Activated CD4-positive, CD25-positive, alpha-beta regulatory T cell treated with anti-CD3 and anti-CD28 coated beads, Interleukin-2, amount 50 U/mL, for 72 hours (primary cell): ENCODE measurements at regions not wholly inside any gene's neighbourhood (a gene's known extent, or its start where the extent isn't known, plus 50 kb on each side); places are given as distances from the start of the nearest gene placed in this dataset.
"Not testable (repeated sequence)": the region's sequence is repeated elsewhere in the genome, so short reads cannot be mapped to it uniquely, and the experiment has no call there.

Experiments
- DNase-seq: peaks from one replicate; pipeline ENCODE4 v3.0.0; 2021

- no peak for DNase-seq
Measured at GRCh38 chr11:134503596-134503995, 91.6 kb upstream of the B3GAT1 start.

DNA sequence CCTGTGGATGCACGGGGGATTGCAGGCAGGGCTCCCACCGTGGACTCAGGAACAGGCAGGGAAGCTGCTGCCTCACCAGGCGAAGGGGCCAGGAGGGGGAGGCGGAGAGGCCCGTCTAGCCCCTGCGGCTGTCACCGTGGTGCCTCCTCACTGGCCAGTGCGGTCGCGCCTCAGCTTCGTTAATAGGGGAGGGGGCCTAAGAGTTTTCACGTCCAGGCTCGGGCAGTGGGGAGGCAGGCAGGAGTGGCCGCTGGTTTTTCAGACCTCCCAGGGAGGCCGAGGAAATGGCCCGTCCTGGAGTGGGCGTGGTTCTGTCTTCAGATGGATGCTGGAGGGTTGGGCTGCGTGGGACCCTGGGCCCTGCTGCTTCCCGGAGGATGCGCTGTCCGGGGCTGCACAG lies 91.1 kb upstream of the B3GAT1 start:
- DNase-seq = no peak

- DNase-seq = no peak
Measured at GRCh38 chr11:134502153-134502550, 90.1 kb upstream of the B3GAT1 start.

DNA sequence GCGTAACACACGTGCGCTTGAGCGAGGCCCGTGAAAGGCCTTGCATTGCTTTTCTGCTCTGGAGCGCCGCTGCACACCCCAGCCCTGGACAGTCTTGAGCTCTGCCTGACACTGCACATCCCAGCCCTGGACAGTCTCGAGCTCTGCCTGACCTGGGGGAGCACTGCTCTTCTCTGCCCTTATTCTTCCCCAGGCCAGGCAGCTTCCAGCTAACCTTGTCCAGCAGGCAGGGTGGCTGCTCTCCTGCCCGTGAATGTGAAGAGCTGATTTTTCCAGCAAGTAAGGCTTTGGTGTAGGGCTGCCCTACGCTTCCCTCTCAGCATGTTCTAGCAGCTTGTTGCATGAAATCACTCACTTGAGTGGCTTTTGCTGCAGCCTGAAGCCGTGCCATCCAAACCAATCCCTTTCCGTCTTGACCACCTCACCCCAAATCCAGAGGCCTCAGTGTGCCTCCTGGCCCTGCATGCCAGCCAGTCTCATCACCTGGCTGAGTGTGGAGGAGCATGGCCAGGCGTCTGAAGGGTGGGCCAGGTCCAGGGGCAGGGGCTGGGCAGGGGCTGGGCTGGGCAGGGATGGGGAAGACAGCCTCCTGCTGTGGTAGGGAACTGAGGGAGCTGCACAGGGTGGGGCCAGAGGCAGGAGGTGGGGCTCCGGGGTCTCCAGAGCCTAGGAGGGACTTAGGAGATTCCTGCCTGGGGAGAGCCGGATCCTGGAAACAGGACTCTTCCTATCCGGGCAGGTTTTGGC lies 89.5 kb upstream of the B3GAT1 start:
- no peak for DNase-seq

DNA sequence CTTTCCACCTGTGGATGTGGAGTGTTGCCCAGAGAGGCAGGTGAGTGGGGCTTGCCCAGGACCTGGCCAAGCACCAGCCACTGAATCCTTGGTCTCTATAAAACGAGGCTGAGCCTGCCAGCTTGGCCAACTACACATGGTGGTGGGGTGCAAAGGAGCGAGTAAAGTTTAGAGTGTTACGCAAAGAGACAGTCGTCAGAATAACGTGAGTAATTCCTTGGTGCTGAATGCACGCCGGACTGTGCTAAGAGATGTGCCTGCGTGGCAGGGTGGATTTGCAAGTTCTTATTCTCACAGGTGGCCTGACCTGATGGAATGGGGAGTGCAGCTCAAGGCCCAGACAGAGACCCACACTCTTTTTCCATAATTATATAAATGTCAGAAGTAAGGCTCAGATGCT lies 88.6 kb upstream of the B3GAT1 start:
- no peak for DNase-seq

GRCh38 chr11:134499990-134500389 lies 87.9 kb upstream of the B3GAT1 start:
- no peak for DNase-seq

DNA sequence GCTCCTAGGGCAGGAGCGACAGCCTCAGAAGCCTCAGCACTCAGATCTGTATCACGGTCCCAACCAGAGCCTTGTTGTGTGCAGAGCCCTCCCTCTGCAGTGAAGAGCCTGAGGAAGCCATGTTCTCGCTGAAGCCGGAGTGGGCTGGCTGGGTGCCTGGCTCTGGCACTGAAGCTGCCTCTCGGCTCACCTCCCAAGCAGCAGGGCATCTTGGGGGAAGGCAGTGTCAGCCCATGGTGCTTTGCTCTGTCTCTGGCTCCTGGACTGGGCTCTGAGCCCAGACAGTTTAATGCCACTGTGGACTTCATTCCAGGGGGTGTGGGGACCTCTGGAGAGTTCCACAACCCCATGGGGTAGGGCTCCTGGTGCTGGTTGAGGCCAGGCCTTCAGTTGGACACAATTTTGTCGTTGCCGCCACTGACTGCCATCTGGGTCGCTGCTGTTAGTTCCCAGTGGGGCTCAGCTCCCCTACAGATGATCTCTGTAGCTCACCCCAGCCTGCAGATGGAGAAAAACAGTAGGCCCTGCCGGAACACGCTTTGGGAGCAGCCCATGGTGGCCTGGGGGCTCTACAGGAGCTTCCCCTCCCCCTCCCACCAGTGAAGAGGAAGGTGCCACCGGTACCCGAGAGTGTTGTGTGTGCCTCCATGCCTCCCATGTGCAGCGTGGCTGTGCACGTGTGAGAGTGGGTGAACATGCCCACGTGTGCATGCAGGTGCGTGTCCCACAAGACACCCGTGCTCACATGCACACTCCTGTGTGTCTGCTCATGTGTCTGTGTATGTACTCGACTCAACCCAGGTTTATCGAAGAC lies 86.5 kb upstream of the B3GAT1 start:
- no peak for DNase-seq

DNA sequence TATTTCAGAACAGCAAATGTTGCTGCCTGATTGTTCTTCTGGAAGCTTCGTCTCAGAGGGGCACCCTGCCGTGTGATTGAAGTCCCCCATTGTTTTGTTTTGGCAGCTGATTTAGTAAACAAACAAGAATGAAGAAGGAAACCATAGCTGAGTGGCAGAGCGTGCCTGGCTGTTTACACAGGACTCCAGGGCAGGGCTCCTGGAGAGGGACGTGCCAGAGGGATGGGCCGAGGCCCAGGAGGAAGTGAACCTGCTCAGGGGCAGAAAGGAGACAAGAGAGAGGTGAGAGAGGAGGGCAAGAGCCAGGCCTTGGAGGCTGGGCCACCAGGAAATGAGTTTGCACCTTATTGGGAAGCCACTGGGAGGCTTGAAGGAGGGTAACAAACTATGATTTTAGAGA lies 85.5 kb upstream of the B3GAT1 start:
- DNase-seq = no peak

GRCh38 chr11:134496058-134496457 lies 84.0 kb upstream of the B3GAT1 start:
- DNase-seq = not testable (repeated sequence)

DNA sequence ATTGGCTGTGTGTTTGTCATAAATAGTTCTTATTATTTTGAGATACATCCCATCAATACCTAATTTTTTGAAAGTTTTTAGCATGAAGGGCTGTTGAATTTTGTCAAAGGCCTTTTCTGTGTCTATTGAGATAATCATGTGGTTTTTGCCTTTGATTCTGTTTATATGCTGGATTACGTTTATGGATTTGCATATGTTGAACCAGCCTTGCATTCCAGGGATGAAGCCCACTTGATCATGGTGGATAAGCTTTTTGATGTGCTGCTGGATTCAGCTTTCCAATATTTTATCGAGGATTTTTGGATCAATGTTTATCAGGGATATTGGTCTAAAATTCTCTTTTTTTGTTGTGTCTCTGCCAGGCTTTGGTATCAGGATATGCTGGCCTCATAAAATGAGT lies 82.4 kb upstream of the B3GAT1 start:
- DNase-seq = not testable (repeated sequence)

DNA sequence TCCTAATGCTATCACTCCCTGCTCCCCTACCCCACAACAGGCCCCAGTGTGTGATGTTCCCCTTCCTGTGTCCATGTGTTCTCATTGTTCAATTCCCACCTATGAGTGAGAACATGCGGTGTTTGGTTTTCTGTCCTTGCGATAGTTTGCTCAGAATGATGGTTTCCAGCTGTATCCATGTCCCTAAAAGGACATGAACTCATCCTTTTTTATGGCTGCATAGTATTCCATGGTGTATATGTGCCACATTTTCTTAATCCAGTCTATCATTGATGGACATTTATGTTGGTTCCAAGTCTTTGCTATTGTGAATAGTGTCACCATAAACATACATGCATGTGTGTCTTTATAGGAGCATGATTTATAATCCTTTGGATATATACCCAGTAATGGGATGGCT lies 80.4 kb upstream of the B3GAT1 start:
- not testable (repeated sequence) for DNase-seq

GRCh38 chr11:134489728-134490127 lies 77.7 kb upstream of the B3GAT1 start:
- DNase-seq = no peak

DNA sequence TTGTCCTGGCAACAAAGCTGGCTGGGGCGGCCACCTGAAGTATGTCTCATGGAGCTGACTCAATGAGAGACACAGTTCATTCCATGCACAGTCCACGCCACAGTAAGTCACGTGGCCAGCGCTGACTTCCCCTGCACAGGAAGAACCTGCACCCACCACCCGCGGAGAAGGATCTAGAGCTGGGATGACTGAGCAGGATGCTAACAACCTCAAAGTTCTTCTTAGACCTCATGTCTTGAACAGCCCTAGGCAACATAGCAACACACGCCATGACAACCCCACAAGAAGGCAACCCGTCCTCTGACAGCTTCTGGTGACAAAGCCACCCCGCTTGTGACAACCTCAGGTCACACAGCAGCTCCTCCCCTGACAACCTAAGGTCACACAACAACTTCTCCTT lies 76.9 kb upstream of the B3GAT1 start:
- DNase-seq = no peak

DNA sequence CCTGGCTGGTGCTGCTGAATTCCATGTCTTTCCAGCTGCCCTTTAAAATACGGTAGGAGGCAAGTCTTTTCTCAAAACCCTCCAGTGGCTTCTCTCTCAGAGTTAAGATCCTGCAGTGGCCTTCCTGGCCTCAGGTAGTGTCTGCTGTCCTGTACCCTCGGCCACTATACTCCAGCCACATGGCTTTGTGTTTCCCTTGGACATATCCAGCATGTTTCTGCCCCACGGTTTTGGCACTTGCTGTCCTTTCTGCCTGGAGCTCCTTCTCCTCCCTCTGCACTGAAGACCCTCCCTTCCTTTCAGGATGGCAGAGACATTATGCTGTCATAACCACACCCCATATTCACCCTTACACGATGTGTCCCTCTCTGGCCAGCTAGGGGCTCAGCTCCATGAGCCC lies 76.5 kb upstream of the B3GAT1 start:
- no peak for DNase-seq

- DNase-seq = no peak
Measured at GRCh38 chr11:134487696-134488095, 75.7 kb upstream of the B3GAT1 start.

- no peak for DNase-seq
Measured at GRCh38 chr11:134486704-134487103, 74.7 kb upstream of the B3GAT1 start.

GRCh38 chr11:134486106-134486505 lies 74.1 kb upstream of the B3GAT1 start:
- DNase-seq = no peak

DNA sequence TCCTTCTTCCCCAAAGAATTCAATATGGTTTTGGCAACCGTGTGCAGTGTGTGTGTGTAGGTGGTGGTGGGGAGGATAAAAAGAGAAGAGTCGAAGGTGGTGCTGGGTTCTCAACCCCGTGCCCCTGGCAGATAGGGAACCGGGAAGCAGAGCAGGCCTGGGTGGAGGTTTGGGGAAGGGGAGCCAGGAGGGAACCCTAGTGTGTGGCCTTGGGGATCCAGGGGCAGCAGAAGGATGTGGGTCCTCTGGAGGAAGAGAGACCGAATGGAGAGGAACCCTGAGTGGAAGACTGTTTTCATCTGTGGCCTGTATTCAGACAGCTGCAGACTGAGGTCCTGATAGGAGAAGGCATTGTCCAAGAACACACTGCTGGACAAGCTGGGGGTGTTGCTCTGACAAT lies 73.3 kb upstream of the B3GAT1 start:
- DNase-seq = no peak

DNA sequence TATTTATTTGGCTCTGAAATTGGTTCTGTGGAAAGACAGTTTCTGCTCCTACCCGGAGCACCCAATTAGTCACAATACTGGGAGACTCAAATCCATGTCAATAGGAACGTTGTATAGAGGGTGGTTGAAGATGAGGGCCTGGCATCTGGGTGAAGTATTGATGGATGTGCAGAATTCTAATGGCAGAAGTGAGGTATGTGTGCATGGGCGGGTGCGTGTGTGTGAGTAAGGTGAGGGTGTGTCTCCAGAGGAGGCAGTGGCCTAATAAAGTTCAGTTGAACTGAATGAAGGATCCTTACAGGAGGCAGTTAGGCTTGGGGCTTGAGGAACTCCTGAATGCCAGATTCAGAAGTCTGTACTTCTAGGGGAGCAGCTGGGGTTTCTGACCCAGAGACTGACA lies 71.8 kb upstream of the B3GAT1 start:
- DNase-seq = no peak

DNA sequence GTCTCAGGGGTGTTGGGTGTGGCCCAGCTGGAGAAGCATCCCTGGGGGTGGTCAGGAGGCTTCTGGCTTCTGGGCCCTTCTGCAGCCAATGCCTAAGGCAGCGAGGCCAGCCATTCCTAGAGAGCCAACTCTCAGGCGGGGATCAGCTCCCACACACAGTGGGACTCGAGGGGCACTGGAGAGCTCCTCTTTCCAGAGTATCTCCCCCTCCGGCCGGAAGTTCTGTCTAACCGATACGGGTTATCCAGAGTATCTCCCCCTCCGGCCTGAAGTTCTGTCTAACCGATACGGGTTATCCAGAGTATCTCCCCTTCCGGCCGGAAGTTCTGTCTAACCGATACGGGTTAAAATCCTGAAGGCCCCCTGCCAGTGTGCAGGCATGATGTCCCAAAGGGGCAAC lies 71.2 kb upstream of the B3GAT1 start:
- no peak for DNase-seq

- DNase-seq = no peak
Measured at GRCh38 chr11:134482865-134483264, 70.8 kb upstream of the B3GAT1 start.

GRCh38 chr11:134481933-134482527 lies 70.0 kb upstream of the B3GAT1 start:
- DNase-seq = no peak

- no peak for DNase-seq
Measured at GRCh38 chr11:134481135-134481534, 69.1 kb upstream of the B3GAT1 start.

- no peak for DNase-seq
Measured at GRCh38 chr11:134480136-134480712, 68.2 kb upstream of the B3GAT1 start.
